ENCODE measurements at regions not wholly inside any gene's neighbourhood (a gene's known extent, or its start where the extent isn't known, plus 50 kb on each side); places are given as distances from the start of the nearest gene placed in this dataset.

GRCh38 chr20:23283096-23283850, 67.3 kb upstream of the NXT1 start:
- TF ChIP-seq POLR2A (IDR thresholded peaks at IDR 0.05; ENCODE audit: low read length) (no peak), CTCF (IDR thresholded peaks at IDR 0.05) (no peak), JUNB (IDR thresholded peaks at IDR 0.05) (no peak), MAX (IDR thresholded peaks at IDR 0.05) (no peak), POLR2AphosphoS2 (conservative IDR thresholded peaks at IDR 0.05; ENCODE audit: low read length) (no peak)
